GM11168 (cell line): ENCODE measurements at regions not wholly inside any gene's neighbourhood (a gene's known extent, or its start where the extent isn't known, plus 50 kb on each side); places are given as distances from the start of the nearest gene placed in this dataset.

Experiments
- in situ Hi-C: fragments of 300-500 bp; cut with MboI; formaldehyde crosslinking; loops from one replicate; pipeline ENCODE4 v1.12.0; 2022; ENCODE audit warnings: low sequenced_read_pairs; ENCODE audit not compliant: unreplicated experiment

DNA sequence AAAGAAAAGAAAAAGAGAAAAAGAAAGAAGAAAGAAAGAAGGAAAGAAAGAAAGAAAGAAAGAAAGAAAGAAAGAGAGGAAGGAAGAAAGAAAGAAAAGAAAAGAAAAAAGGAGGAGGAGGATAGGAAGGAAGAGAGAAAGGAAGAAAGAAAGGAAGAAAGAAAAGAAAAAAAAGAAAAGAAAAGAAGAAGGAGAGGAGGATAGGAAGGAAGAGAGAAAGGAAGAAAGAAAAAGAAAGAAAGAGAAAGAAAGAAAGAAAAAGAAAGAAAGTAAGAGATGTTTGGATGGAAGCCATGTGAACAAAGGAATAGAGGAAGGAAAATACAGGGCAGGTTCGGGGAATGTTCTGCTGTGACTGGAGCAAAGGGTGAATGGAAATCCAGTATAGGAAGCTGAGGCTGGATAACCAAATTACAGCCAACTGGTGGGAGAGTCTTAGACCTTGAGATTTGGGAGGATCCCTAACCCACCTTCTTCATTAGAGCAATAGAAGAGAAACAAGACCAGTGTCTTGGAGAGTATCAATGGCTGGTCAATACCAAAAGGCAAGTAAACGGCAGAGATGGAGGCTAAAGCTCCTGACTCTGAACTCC is 94.9 kb downstream of the RASSF10 start:
- in situ Hi-C loops: no loop called here

DNA sequence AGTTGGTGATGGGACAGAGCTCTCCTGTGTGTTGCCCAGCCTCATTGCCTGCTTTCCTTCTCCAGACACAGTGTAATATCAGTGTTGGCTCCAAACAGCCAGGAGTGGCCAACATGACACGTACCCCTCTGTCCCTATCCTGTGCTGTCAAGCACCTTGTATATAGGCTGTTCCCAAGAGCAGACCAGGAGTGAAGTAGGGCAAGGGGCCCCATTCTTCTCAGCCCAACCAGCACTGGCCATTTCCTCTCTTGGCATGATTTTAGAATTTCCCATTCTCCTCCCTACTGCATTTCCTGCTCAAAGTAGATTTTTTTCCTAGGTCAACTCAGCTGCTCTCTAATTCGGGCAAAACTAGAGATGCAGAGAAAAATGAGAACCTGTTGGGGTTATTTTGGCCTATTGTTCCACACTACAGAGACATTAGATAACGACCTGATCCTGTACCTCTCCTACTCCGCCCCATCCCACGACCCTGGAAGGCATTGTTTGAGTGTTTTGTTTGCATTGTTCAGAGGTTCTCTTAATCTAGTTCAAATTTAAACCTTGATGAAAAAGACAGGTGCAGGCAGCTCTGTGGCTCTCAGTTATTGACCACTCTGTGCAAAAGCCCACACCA is 95.6 kb downstream of the RASSF10 start:
- in situ Hi-C loops: no loop called here

DNA sequence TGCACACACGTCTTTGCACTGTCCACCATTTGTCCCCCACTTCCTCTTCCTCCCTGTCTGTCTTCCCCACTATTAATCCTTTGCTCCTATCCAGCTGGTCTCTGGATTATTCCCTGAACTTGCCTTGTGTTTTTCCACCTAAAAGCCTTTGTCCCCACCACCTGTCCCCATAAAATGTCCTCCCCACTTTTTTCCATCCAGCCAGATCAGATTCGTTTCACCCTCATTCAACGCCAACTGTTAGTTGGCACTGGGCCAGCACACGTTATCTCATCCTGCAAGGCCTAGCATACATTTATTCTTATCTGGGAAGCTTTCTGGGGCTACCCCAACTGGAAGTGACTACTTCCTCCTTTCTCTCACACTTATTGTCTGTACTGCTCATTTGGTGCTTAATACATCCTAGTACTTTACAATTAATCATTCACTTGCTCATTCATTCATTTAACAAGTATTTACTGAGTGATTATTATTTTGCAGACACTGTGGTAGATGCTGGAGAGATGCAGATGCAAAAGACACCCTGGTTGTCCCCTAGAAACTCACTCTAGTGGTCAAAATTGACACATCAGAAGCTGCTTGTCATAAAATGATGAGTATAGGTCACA is 96.2 kb downstream of the RASSF10 start:
- in situ Hi-C loops: no loop called here

DNA sequence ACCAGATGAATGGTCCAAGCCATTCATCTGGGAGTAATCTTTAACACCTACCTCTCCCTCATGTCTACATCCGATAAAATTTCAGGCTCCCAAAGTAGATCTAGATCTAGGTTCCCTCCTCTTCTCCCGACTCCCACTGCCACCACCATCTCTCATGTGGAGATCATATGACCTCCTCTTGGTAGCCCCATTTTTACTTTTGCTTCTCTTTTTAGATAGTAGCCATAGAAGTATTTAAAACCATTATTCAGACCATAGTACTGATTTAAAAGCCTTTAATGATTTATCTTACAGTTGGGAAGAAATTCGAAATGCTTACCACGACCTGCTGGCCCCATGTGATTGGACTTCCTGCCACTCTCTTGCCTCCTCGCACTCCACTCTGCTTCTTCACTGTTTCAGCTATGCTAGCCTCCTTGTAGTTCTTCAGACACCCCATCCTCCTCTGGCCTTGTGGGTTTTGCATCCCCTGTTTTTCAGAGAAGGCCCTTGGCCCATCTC is 98.5 kb downstream of the RASSF10 start:
- in situ Hi-C loops: no loop called here

DNA sequence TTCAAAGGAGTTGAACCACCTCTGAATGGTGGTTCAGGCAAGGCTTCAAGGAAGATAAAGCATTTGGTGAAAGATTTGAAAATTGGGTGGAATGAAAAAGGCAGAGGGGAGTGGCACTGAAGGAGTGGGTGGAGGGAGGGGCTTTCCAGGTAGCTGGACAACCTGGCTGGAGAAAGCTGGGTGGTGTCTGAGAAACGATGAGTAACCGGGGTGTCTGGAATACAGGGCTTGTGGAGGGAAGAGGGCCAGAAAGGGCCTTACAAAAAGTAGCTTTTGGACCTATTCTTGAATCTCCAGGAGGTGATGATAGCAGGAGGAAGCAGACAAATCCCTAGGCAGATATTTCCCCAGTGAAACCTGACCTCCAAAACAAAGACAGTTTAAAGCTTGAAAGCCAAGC is 99.3 kb downstream of the RASSF10 start:
- in situ Hi-C loops: no loop called here

DNA sequence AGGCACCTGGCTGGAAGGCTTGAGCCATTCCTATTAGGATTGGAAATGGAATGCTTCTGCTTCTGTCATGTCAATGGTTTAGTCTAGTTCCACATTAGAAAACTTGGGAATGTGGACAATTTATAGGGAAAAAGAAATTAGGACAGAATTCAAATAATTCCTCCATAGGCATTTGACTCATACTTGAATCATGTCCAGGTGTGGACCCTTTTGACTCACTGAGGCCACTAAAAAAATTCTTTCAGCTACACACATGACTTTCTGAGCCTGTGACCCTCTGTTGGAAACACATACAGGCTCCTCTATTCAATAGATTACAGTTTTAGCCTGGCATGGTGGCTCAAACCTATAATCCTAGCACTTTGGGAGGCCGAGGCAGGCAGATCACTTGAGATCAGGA is 100.5 kb downstream of the RASSF10 start:
- in situ Hi-C loops: no loop called here

DNA sequence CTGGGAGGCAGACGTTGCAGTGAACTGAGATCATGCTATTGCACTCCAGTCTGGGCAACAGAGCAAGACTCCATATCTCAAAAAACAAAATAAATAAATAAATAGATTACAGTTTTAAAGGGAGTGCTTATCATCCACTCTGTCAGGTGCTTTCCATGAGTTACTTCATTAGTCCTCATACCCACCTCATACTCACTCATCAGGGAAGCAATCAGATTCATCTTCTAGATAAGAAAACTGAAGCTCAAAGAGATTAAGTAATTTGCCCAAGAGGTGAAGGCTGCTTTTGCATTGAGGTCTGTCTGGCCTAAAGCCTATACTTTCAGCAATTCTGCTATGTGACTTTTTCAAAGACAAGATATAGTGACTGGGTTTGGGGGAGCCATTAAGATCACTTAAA is 101.0 kb downstream of the RASSF10 start:
- in situ Hi-C loops: no loop called here

DNA sequence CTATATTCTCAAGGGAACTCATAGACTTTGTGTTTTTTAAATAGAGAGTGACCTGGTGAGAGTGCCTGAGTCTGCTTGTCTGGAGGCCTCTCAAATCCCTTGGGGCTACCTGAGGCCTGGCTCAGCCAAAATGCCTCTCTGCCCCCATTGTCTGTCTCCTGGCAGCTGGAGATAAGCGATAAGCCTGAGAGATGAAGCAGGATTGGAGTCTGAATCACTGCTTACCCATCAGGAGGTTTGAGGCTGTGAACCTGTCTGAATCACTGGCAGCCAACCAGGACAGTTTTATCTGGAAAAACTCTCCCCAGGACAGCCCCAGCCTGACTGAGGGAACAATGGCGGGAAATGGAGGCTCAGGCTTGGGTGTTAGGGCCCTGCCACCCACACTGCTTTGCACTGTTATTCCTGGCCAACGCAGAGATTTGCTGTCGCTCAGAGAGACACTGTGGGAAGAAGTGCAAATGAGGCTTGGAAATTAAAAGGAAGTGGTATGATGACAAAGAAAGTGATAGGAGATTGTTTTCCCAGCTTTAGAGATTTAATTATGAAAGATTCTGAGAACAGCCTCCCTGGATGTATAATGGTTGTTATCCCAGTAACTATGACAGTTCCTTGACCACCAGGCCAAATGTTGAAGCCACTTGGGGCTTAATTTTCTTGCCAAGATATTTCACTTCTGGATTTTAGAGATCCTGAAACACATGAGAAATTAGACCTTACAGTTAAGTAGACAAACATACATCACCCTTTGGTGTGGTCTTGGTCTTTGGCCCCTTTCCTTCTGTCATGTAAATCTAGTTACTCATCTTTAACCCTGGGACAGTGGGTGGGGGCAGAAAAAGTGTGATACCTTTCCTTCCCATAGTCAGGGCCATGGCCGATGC is 102.1 kb downstream of the RASSF10 start:
- in situ Hi-C loops: no loop called here

DNA sequence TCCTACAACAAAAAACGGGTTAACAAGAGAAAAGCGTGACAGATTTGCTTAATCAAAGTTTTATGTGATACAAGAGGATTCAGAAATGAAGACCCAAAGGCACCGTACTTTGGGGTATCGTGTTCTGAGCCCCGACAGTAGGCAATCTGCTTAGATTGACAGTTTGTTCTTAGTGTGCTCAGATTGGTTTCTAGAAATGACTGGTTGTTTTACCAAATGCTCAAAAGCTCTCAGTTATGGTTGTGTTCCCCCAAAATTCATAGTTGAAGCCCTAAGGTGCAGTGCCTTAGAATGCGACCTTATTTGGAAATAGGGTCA is 102.7 kb downstream of the RASSF10 start:
- in situ Hi-C loops: no loop called here

DNA sequence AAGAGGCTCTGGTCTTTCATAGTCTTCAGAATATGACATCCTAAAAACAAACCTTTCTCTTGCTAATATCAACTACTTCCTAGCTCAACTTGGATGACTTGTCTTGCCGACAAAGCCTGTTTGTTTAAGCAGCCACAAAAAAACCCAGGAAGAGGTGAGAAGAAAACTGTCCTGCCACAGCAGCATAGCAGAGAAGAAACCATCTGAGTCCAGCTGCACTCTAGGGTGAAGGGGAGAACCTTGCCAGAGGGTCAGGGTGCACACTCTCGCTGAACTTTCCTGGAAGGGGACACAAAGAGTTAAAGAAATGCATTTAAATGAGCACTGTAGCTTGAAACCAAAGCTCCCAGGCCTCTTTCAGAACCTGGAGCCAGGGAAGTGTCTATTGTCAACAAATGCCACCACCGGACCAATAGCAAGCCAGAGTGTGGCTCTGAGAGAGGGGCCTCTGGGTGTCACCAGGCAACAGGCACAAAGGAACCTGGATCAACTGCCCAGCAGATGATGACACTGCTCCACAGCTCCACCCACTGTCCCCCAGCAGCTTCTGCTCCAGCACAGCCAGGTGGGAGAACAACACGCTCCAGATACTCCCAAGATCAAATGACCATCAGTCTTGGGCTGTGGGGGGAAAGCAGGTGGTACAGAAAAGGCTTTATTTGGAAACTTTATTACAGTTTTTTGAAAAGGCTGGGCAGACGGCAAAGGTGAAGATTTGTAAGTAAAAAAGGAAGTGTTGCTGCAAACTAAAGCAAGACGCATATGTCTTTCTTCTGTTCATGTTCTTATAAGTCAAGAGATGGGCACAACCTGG is 105.7 kb downstream of the RASSF10 start:
- in situ Hi-C loops: no loop called here

DNA sequence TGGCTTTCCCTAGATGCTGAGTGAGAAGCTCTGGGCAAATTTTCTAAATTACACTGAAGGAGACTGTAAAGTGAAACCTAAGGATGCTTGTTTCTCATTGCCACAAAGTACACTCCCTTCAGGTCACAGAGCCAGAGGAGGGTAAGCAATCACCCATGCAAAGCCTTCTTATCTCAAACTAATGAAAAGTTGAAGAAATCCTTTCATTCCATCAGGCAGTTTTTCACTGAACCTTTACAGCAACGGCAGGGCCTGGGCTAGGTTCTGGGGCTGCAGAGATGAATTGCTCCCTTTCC is 106.2 kb downstream of the RASSF10 start:
- in situ Hi-C loops: no loop called here

DNA sequence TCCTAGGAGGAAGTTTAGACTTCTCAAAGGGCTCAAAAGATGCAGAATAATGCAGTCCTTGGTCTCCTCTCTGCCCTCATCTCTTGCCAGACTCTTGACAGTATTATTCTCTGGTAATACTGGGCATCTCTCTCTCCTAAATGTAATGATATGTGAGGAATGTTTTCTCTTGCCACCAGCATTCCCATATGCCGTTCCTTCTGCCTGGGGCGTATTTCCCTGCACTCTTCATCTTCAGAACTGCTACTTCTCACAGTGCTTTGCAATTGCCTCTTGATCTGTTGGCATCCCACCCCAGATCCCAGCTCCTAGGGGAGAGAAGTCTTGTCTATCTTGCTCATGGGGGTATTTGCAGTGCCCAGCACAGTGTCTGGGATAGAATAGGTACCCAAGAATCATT is 107.4 kb downstream of the RASSF10 start:
- in situ Hi-C loops: no loop called here

DNA sequence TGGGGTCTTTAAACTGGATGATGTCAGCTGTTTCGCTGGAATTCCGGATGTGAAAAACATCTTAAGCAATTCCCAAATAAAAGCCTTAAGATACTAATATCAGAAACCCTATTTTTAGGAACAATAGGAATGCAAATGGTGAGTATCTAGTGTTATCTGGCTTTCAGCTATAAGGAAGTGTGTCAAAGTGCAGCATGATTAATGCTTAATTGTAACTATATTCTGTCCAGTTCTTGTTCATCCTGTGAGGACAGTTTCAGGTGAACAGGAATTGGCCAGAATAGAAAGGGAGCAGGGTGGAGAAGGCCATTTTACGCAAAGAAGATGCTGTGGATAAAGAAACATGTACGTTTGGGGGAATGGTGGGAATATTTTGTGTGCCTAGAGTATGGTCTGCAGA is 108.2 kb downstream of the RASSF10 start:
- in situ Hi-C loops: no loop called here

DNA sequence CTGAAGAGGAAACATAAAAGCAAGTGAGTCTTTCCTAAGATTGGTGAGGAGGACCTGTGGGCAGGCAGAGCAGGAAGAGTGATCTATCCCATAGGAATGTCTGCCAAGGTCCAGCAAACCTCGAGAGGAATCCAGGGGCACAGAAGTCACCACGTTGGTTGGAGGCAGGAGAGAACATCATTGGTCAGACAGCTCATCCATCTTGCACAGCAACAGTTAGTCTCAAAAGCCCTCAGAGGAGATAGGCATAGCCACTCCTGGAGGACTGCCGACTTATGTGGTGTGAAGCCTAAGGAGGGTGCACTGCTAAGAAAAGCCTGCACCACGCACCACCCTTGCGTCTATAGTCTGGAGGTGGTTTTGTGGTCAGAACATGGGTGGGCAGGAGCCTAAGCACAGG is 109.1 kb downstream of the RASSF10 start:
- in situ Hi-C loops: no loop called here

DNA sequence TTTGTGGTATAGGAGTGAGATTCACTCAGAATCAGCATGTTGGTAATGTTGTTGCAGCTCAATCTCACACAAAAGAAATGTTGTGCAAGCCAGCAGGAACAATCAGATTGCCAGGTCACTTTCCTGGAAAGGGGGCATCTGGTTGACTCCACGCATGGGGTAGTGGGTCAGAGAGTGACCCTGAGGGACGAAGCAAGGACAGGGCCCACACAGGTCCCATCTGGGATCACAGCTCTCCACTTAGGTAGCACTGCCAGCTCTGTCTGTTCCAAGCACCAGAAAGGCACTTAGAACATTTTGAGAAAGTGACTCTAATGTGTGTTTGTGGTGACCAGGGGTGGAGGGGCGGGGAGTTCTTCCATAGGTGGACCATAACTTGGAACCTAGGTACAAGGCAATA is 109.5 kb downstream of the RASSF10 start:
- in situ Hi-C loops: no loop called here

DNA sequence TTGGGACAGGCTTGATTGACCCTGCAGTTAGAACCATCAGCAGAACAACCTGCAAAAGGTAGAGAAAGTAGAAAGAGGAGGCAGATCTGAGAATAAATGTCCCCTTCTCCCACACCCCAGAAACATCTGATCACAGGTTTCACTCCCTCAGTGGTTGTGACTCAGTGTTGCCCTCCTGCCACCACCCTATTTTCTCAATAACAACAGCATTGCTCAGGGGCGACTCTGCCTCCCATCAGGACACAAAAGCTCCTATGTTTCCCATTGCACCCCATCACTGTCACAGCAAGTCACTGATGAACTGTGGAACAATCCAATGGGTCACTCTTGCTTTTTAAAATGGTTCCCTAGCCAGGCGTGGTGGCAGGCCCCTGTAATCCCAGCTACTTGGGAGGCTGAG is 110.2 kb downstream of the RASSF10 start:
- in situ Hi-C loops: no loop called here

DNA sequence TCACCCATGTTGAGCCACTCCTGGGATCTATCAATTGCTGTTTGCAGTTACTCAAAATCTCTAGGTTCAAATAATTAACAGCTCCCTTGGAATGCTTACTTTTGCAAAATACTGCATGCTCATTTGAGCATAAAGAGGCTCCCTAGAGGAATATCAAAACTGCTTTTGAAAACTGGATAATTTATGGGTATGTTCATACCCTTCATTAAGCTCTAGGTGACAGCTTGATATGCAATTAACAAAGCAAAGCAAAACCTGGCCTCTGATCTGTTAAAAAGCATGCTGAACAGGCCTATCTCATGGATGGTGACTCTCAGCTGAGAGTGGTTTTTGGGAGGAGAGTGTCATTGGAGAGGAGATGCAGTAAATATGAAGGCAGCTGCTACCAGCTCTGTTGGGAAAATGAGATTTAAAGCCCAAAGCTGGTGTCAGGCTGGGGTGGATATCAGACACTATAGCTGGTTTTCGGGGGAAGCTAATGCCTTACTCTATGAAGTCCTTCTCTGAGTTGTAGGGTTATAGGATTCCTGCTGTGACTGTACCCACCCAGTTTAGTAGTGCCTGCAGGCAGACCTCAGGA is 110.9 kb downstream of the RASSF10 start:
- in situ Hi-C loops: no loop called here

DNA sequence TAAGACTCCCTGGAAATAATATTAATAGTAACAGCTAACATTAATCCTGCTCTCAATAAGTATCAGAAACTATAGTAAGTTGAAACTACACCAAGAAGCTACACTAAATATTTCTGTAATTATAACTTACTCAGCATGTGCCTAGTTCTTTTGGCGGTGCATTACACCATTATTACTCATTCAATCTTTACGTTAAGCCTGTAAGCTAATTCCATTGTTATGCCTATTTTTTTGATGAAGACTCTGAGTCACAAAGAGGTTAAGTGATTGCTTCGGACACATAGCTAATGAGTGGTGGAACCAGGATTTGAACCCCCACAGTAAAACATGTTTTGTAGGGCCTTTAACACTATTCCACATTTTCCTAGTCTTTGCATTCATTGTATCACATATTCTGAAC is 111.6 kb downstream of the RASSF10 start:
- in situ Hi-C loops: no loop called here

DNA sequence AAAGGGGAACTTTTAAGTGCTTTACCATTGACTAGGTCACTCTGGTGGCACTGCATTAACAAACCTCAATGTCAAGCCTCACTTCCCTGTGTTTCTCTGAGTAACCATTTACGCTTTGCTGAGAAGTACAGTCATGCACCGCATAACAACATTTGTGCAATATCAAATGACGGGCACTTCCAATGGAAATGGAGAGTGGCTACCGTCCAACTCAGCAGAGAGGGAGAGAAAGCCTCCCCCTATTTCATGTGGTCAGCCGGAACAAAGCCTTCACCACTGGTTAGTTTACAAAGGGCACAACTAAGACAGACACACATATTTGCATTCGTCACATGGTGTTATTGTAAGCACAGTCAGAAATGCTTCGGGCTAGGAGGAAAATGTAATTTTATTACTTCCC is 117.3 kb downstream of the RASSF10 start:
- in situ Hi-C loops: no loop called here

DNA sequence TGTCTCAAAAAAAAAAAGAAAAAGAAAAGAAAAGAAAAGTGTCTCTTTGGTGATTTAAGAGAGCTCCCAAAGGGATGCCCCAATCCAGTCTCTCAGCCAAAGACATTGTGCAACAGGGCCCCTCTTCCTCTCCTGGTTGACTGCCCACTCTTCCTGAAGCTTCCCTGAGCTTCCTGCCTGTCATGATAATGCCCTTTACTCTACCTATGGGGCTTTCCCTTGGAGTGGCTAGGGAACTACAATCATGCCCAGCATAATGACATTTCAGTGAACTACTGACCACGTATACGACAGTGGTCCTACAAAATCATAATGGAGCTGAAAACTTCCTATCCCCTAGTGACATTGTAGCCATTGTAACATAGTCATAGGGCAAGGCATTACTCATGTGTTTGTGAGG is 118.0 kb downstream of the RASSF10 start:
- in situ Hi-C loops: no loop called here
